Hippocampal formation (tissue), 2 donors: ENCODE measurements at regions not wholly inside any gene's neighbourhood (a gene's known extent, or its start where the extent isn't known, plus 50 kb on each side); places are given as distances from the start of the nearest gene placed in this dataset.

Experiments
- DNase-seq, 2 donors: peaks; one replicate each; lab custom pipeline; 2025; lab: John Stamatoyannopoulos, UW

GRCh38 chr7:118696879-118697278 lies 472.4 kb downstream of the ANKRD7 start:
- no peak for DNase-seq

- no peak for DNase-seq
These were observed 474.7 kb downstream of the ANKRD7 start for GRCh38 chr7:118699222-118699621.

- DNase-seq: no peak
These were observed 484.2 kb downstream of the ANKRD7 start for GRCh38 chr7:118708741-118709140.

GRCh38 chr7:118711688-118712087 lies 487.2 kb downstream of the ANKRD7 start:
- no peak for DNase-seq

GRCh38 chr7:118713039-118713438 lies 488.5 kb downstream of the ANKRD7 start:
- DNase-seq: no peak

GRCh38 chr7:118720632-118721031 lies 496.1 kb downstream of the ANKRD7 start:
- no peak for DNase-seq

GRCh38 chr7:118731854-118732253 lies 507.4 kb downstream of the ANKRD7 start:
- no peak for DNase-seq

GRCh38 chr7:118734541-118734940 lies 510.0 kb downstream of the ANKRD7 start:
- DNase-seq: no peak

- DNase-seq: no peak
These were observed 510.9 kb downstream of the ANKRD7 start for GRCh38 chr7:118735441-118735840.

- no peak for DNase-seq
These were observed 513.4 kb downstream of the ANKRD7 start for GRCh38 chr7:118737935-118738334.

GRCh38 chr7:118745927-118746326 lies 521.4 kb downstream of the ANKRD7 start:
- DNase-seq: no peak

GRCh38 chr7:118747473-118747872 lies 523.0 kb downstream of the ANKRD7 start:
- no peak for DNase-seq

GRCh38 chr7:118753479-118753878 lies 529.0 kb downstream of the ANKRD7 start:
- DNase-seq: no peak

- no peak for DNase-seq
These were observed 530.1 kb downstream of the ANKRD7 start for GRCh38 chr7:118754608-118755007.

- DNase-seq: no peak
These were observed 530.6 kb downstream of the ANKRD7 start for GRCh38 chr7:118755067-118755625.

- DNase-seq: no peak
These were observed 532.6 kb downstream of the ANKRD7 start for GRCh38 chr7:118757066-118757465.

GRCh38 chr7:118758582-118758981 lies 534.1 kb downstream of the ANKRD7 start:
- no peak for DNase-seq

- no peak for DNase-seq
These were observed 535.4 kb downstream of the ANKRD7 start for GRCh38 chr7:118759921-118760320.

- no peak for DNase-seq
These were observed 537.9 kb downstream of the ANKRD7 start for GRCh38 chr7:118762451-118762850.

GRCh38 chr7:118764221-118764620 lies 539.7 kb downstream of the ANKRD7 start:
- no peak for DNase-seq

GRCh38 chr7:118771672-118772071 lies 547.2 kb downstream of the ANKRD7 start:
- DNase-seq: no peak

GRCh38 chr7:118777308-118777707 lies 552.8 kb downstream of the ANKRD7 start:
- DNase-seq: no peak

GRCh38 chr7:118792682-118793081 lies 568.2 kb downstream of the ANKRD7 start:
- DNase-seq: no peak

GRCh38 chr7:118793582-118793981 lies 569.1 kb downstream of the ANKRD7 start:
- DNase-seq: no peak

GRCh38 chr7:118794419-118794818 lies 569.9 kb downstream of the ANKRD7 start:
- DNase-seq: no peak
